ENCODE measurements at regions not wholly inside any gene's neighbourhood (a gene's known extent, or its start where the extent isn't known, plus 50 kb on each side); places are given as distances from the start of the nearest gene placed in this dataset.

GRCh38 chr3:168218600-168218999 is 122.9 kb upstream of the GOLIM4 start:
- TF ChIP-seq CTCF (IDR thresholded peaks at IDR 0.05): no peak
- TF ChIP-seq POLR2A (IDR thresholded peaks at IDR 0.05): no peak

All from testis (tissue), 2 donors.